ENCODE measurements at regions not wholly inside any gene's neighbourhood (a gene's known extent, or its start where the extent isn't known, plus 50 kb on each side); places are given as distances from the start of the nearest gene placed in this dataset.

- TF ChIP-seq EZH2phosphoT487 (IDR thresholded peaks at IDR 0.05; ENCODE audit: insufficient read depth, low read depth) (no peak), EZH2 (IDR thresholded peaks at IDR 0.05; ENCODE audit: insufficient read depth, poor library complexity, severe bottlenecking) (no peak)
Measured at GRCh38 chr13:103859952-103860351, 793.7 kb upstream of the SLC10A2 start.
